Ectodermal cell (in vitro differentiated cells): ENCODE measurements at regions not wholly inside any gene's neighbourhood (a gene's known extent, or its start where the extent isn't known, plus 50 kb on each side); places are given as distances from the start of the nearest gene placed in this dataset.
A peak's percentile ranks its signal among the peaks of the same experiment; 100 is the strongest.

ENCODE experiments used
- H3K27ac ChIP-seq: 2 replicates; pipeline ENCODE4 v1.7.0; 2013; ENCODE audit warnings: mild to moderate bottlenecking, low read depth, low read length; ENCODE audit not compliant: insufficient read depth, poor library complexity, severe bottlenecking
- H3K27me3 ChIP-seq: 2 replicates; pipeline ENCODE4 v1.7.0; 2013; ENCODE audit warnings: mild to moderate bottlenecking, low read length; ENCODE audit not compliant: insufficient read depth, control insufficient read depth, poor library complexity, severe bottlenecking
- H3K36me3 ChIP-seq: one replicate; pipeline ENCODE4 v1.7.0; 2013; ENCODE audit warnings: low read length; ENCODE audit not compliant: control insufficient read depth, insufficient read depth
- H3K4me1 ChIP-seq: one replicate; pipeline ENCODE4 v1.7.0; 2013; ENCODE audit warnings: low read length; ENCODE audit not compliant: control insufficient read depth, insufficient read depth
- H3K4me3 ChIP-seq: 2 replicates; pipeline ENCODE4 v1.7.0; 2013; ENCODE audit warnings: low read depth, low read length, control low read depth; ENCODE audit not compliant: insufficient read depth
- H3K9me3 ChIP-seq: 2 replicates; pipeline ENCODE4 v1.7.0; 2013; ENCODE audit warnings: mild to moderate bottlenecking, low read length, moderate library complexity; ENCODE audit not compliant: control insufficient read depth
- WGBS, 2 experiments: methylation state at CpG; one replicate each; pipeline ENCODE4 v1.1.7; 2013; ENCODE audit warnings: missing lambda C conversion rate in 2 of 2; 5-methylcytosine and 5-hydroxymethylcytosine counted together

GRCh38 chr2:61707984-61708852 is 145.6 kb downstream of the FAM161A start:
- WGBS, 2 experiments = 85 to 88% methylated on average over 12 of the region's 12 CpGs
- Histone ChIP-seq H3K4me3 (no peak overlapping the region), H3K9me3 (no peaks in the 10 kb centered on the region), H3K27ac (no peak overlapping the region), H3K36me3 (no peaks in the 10 kb centered on the region), H3K27me3 (no peaks in the 10 kb centered on the region), H3K4me1 (no peaks in the 10 kb centered on the region)

GRCh38 chr2:61705625-61706024 is 148.2 kb downstream of the FAM161A start:
- H3K4me3 ChIP-seq = no peak overlapping the region
- H3K27me3 ChIP-seq = no peaks in the 10 kb centered on the region
- no peaks in the 10 kb centered on the region for H3K36me3 ChIP-seq
- no peak overlapping the region for H3K27ac ChIP-seq
- WGBS, 2 experiments = 92 to 93% methylated on average over 5 of the region's 5 CpGs
- no peaks in the 10 kb centered on the region for H3K4me1 ChIP-seq
- no peaks in the 10 kb centered on the region for H3K9me3 ChIP-seq

- Histone ChIP-seq H3K27me3 (no peaks in the 10 kb centered on the region), H3K9me3 (no peaks in the 10 kb centered on the region), H3K4me3 (no peak overlapping the region), H3K27ac (no peak overlapping the region), H3K4me1 (no peaks in the 10 kb centered on the region), H3K36me3 (no peaks in the 10 kb centered on the region)
- 84 to 91% methylated on average over 2 of the region's 2 CpGs for WGBS, 2 experiments
Observed at GRCh38 chr2:61704364-61704763, 149.5 kb downstream of the FAM161A start.

- no peaks in the 10 kb centered on the region for H3K36me3 ChIP-seq
- WGBS, 2 experiments = 100% methylated on average over 1 of the region's 2 CpGs; no CpG with 5 or more reads in 1 of the 2 experiments
- H3K4me1 ChIP-seq = no peaks in the 10 kb centered on the region
Observed at GRCh38 chr2:61702088-61702467, 151.8 kb downstream of the FAM161A start.

GRCh38 chr2:61700464-61700863 is 153.4 kb downstream of the FAM161A start:
- no peaks in the 10 kb centered on the region for H3K4me1 ChIP-seq
- no peak overlapping the region for H3K4me3 ChIP-seq
- H3K36me3 ChIP-seq = no peaks in the 10 kb centered on the region
- H3K27me3 ChIP-seq = no peaks in the 10 kb centered on the region
- WGBS, 2 experiments = 79 to 85% methylated on average over 4 of the region's 4 CpGs
- H3K9me3 ChIP-seq = no peaks in the 10 kb centered on the region
- H3K27ac ChIP-seq = no peak overlapping the region

More at GRCh38 chr2:61702088-61702467, 151.8 kb downstream of the FAM161A start:
- H3K27me3 ChIP-seq = no peaks in the 10 kb centered on the region
- H3K27ac ChIP-seq = no peak overlapping the region
- no peaks in the 10 kb centered on the region for H3K9me3 ChIP-seq
- no peak overlapping the region for H3K4me3 ChIP-seq

GRCh38 chr2:61694312-61695274 is 156.4 kb upstream of the XPO1 start:
- no peaks in the 10 kb centered on the region for H3K4me1 ChIP-seq
- H3K27me3 ChIP-seq = no peaks in the 10 kb centered on the region
- 16% methylated on average over 46 to 47 of the region's 47 CpGs for WGBS, 2 experiments
- H3K9me3 ChIP-seq = no peaks in the 10 kb centered on the region
- H3K36me3 ChIP-seq = no peaks in the 10 kb centered on the region
- no peak overlapping the region for H3K27ac ChIP-seq
- peak overlapping the region; percentile 63 for H3K4me3 ChIP-seq

- Histone ChIP-seq H3K4me1 (no peaks in the 10 kb centered on the region), H3K36me3 (no peaks in the 10 kb centered on the region), H3K27me3 (no peaks in the 10 kb centered on the region), H3K4me3 (no peak overlapping the region), H3K27ac (no peak overlapping the region), H3K9me3 (no peaks in the 10 kb centered on the region)
- WGBS, 2 experiments = 95 to 100% methylated on average over 2 of the region's 2 CpGs
Observed at GRCh38 chr2:61693744-61694143, 155.6 kb upstream of the XPO1 start.

- Histone ChIP-seq H3K9me3 (no peaks in the 10 kb centered on the region), H3K4me3 (no peak overlapping the region), H3K36me3 (no peaks in the 10 kb centered on the region), H3K4me1 (no peaks in the 10 kb centered on the region), H3K27ac (no peak overlapping the region), H3K27me3 (no peaks in the 10 kb centered on the region)
Observed at GRCh38 chr2:61690078-61690596, 152.0 kb upstream of the XPO1 start.

GRCh38 chr2:61689568-61689967 is 151.4 kb upstream of the XPO1 start:
- Histone ChIP-seq H3K9me3 (no peaks in the 10 kb centered on the region), H3K27ac (no peak overlapping the region), H3K4me1 (no peaks in the 10 kb centered on the region), H3K4me3 (no peak overlapping the region), H3K36me3 (no peaks in the 10 kb centered on the region), H3K27me3 (no peaks in the 10 kb centered on the region)
- 91 to 95% methylated on average over 5 of the region's 5 CpGs for WGBS, 2 experiments
